ENCODE measurements at regions not wholly inside any gene's neighbourhood (a gene's known extent, or its start where the extent isn't known, plus 50 kb on each side); places are given as distances from the start of the nearest gene placed in this dataset.
"Not testable (repeated sequence)": the region's sequence is repeated elsewhere in the genome, so short reads cannot be mapped to it uniquely, and the experiment has no call there.

DNA sequence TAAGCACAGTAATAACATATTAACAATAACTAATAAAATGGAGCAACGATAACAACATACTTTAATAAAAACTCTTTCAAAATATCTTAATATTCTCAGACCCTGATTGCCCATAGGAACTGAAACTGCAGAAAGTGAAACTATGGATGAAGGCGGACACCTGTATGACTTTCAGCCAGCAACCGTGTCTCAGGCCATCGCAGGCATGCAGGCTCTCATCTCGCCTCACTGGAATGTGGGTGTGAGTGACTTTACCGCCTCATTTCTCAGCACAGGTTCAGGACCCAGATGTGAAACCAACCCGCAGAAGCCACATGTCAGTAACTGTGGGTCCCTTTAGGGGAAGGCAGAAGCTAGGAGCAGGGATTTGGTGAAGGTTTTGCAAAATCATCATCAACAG, 539.1 kb downstream of the FAM181B start:
- no peak for DNase-seq

GRCh38 chr11:82191695-82192094, 542.0 kb downstream of the FAM181B start:
- DNase-seq, result no peak

GRCh38 chr11:82185925-82186324, 547.7 kb downstream of the FAM181B start:
- no peak for DNase-seq

GRCh38 chr11:82184966-82185365, 548.7 kb downstream of the FAM181B start:
- no peak for DNase-seq

DNA sequence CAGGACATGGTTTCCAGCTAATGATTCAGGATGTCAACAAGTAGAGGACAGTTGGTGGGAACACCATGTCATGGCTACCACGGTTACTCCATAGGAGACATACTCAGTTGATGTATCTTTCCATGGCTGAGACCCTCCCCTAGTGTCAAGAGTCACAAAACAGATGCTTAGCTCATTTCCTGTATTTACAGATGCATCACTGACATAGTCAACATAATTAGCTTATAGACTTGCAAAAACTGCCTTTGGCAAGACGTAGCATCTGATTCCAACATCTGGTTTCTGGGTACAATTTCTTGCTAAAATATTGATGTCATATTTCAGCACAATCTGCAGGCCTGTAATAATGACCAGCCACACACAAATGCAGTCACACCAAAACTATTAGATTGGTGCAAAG, 550.3 kb downstream of the FAM181B start:
- no peak for DNase-seq

- DNase-seq, result not testable (repeated sequence)
Observed at GRCh38 chr11:82182697-82183096, 551.0 kb downstream of the FAM181B start.

- DNase-seq, result not testable (repeated sequence)
Observed at GRCh38 chr11:82181796-82182195, 551.9 kb downstream of the FAM181B start.

GRCh38 chr11:82176945-82177344, 556.7 kb downstream of the FAM181B start:
- no peak for DNase-seq

DNA sequence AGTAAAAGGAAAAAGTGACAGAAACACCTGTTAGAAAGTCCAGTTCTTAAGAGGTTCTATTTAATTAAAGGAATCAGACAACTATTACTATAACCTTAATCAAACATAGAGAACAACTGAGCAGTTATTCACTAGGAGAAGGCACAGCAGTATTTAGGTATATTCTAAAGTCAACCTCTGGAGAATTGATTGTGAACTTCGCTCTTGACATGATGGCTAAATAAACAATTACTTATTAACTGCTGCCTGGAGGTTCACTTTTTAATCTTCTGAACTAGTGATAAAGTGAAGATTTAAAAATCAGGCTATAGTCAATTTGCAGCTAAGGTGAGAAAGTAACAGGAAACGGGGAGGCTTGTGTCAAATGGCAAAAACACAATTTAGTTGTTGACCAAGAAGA, 557.3 kb downstream of the FAM181B start:
- DNase-seq, result no peak

- no peak for DNase-seq
Observed at GRCh38 chr11:82174610-82175009, 559.1 kb downstream of the FAM181B start.

DNA sequence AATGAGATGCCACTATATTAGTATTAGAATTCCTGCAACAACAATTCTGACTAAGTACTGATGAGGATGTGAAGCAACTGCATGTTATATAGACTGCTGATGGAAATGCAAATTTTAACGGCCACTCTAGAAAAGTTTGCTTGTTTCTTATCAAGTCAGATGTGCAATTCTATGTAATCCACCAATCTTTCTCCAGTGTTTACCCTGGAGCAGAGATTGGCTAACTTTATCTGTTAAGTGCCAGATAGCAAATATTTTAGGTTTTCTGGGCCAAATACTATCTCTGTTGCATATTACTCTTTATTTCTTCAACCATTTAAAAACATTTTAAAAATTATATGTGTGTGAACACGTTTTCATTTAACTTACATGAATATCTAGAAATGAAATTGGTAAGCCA, 586.9 kb downstream of the FAM181B start:
- no peak for DNase-seq

DNA sequence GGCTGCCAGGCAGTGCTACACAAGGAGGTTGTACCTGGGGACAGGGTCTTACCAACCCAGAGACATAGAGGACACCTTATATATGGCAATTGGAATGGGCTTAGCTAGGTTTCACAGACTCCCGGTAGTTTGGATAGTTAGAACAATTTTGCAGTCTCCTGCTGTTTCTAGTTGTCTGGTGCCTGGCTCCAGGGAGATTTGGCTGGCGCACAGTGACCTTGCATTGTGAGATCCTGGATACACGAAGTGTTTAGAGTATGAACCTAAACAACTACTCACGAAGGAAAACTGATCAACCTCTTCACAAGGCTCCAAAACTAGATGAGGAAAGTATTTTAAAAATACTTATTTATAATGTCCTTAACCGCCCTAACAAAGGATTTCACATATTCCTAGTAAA, 614.7 kb downstream of the FAM181B start:
- DNase-seq, result no peak

DNA sequence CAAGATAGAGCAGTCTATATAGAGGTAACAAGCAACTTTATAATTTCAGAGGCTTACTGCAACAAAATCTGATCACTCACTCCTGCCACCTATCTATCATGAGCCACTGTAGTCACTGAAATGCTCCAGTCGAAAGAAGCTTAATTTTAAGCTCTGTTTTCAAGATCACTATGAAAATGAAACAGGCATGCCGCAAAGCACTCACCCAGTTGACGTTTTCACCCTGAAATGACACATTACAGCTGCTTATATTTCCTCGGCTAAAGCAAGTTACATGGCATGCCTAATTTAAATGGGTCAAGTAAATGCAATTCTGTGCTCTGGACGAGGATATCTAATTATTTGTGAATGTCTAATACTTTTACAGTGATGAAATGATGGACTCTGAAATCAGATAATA, 616.3 kb downstream of the FAM181B start:
- DNase-seq, result no peak

DNA sequence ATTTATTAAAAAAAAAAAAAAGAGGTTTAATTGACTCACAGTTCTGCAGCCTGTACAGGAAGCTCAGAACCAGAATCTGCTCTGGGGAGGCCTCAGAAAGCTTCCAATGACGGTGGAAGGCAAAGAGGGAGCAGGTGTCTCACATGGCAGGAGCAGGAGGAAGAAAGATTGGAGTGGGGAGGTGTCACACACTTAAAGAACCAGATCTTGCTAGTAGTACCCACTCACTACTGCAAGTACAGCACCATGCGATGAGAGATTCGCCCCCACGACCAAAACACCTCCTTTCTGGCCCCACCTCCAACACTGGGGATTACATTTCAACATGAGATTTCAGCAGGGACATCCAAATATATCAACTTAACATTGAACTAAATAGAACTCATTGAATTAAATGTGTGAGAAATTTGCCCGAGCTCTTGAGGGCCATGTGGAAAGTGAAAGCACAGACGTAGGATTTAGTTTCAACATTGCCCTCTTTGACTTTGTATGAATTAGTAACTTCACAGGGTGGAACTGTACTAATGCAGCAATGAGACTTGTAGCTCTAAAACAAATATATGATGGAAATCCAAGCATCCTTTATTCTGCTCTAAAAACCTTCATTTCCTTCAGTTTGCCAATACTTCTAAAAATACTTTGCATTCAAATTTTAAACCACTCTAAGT, 628.2 kb downstream of the FAM181B start:
- DNase-seq, result no peak

- DNase-seq, result no peak
Observed at GRCh38 chr11:82092904-82093303, 640.8 kb downstream of the FAM181B start.

DNA sequence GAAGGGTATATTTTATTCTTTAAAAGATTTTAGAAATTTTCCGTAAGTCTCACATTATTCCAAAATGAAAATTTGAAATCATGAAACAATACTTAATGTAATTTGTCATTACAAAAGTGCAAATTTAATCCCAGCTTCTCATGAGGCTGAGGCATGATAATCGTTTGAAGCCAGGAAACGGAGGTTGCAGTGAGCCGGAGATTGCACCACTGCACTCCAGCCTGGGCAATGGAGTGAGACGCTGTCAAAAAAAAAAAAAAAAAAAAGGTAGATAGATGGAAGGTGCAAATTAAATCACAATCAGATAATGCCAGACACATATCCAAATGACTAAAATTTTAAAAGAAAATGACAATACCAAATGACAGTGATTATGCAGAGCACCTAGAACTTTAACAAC, 644.2 kb downstream of the FAM181B start:
- DNase-seq, result no peak

DNA sequence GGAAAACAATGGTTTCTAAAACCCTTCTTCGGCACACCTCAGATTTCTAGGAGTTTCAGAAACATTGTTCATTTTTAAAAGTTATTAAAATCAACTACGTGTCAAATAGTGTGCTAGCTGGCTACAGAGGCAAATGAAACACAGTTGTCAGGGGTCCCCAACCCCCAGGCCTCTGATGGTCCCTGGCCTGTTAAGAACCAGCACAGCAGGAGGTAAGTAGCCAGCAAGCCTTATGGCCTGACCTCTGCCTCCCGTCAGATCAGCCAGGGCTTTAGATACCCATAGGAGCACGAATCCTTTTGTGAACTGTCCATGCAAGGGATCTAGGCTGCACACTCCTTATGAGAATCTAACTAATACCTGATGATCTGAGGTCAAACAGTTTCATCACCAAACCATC, 648.2 kb downstream of the FAM181B start:
- no peak for DNase-seq

DNA sequence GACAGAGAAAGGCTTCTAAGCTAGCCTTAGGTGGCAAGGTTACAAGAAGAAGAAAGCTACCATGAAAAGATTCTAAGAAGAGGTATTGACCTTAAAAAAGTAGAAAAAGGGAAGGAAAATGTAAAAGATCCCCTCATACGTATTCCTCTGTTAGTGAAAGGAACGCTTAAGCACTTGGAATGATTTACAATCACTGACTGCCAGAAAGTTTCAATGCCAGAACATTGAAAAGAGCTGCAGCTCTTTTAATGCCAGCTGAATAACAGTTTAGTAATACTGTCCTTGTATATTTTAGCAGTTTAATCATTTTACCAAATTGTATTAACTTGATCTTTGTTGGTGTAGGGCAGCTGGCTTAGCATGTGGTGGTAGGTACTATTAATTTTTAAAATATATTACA, 650.7 kb downstream of the FAM181B start:
- no peak for DNase-seq

DNA sequence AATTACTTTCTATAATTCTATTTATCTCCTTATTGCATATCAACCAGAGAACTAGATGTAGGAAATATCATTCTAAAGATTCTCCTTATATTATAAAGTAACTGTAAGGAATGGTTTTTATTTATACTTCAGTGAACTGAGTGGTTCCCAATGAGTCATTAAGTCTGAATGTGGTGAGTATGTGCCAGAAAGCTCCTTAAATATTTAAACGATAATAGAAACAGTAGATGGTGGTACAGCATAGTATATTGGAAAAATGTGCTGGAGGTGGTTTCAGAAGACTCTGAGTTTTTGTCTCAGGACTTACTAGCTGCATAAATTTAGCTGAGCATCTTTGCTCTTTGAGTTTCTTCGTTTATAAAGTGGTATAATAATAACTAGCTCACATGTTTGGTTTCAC, 653.5 kb downstream of the FAM181B start:
- no peak for DNase-seq

GRCh38 chr11:82076126-82076525, 657.5 kb downstream of the FAM181B start:
- no peak for DNase-seq

GRCh38 chr11:82059505-82059904, 674.2 kb downstream of the FAM181B start:
- DNase-seq, result no peak

DNA sequence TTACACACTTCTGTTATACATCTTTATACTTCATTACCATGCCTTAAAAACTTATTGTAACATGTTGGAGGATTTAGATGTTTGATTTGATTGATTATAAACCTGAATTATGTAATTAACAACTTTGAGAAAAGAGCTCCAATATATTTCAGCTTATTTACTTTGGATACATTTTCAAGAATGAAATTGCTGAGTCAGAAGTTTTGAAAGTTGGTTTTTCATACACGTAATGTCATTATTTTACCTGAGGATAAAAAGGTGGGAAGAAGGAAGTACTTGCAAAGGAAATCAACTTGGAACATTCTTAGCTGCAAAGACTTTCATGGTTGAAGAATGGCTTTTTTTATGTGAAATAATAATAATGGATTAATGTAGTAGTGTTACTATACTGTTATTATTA, 677.2 kb downstream of the FAM181B start:
- DNase-seq, result no peak

DNA sequence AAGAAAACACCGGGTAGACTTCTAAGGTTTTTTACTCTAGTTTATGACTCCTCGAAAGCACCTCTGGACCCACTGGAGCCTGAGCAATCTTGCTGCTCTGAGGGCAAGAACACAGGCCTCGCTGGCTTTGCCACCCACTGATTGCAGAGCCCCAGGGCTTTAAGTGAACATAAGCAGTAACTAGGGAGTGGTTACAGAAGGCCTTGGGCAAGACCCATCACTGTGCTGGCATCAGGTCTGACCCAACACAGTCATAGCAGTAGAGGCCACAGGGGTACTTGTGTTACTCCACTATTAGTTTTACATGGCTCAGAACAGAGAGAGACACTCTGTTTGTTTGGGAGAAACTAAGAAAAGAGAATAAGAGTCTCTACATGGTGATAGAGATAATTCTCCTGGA, 684.5 kb downstream of the FAM181B start:
- DNase-seq, result no peak

GRCh38 chr11:82047200-82047599, 686.5 kb downstream of the FAM181B start:
- no peak for DNase-seq

- DNase-seq, result no peak
Observed at GRCh38 chr11:82046778-82047177, 686.9 kb downstream of the FAM181B start.
